Astrocyte (in vitro differentiated cells and primary cell): ENCODE measurements at regions not wholly inside any gene's neighbourhood (a gene's known extent, or its start where the extent isn't known, plus 50 kb on each side); places are given as distances from the start of the nearest gene placed in this dataset.

Source experiments
- DNase-seq: peaks from one replicate; pipeline ENCODE4 v3.0.0-alpha.2; 2010; ENCODE audit warnings: low read depth
- FAIRE-seq: peaks from 2 replicates; lab custom pipeline; 2011; peaks lifted over from hg19 to GRCh38; lab: Jason Lieb, UNC
- H2AFZ ChIP-seq: 2 replicates; pipeline ENCODE4 v1.6.0; 2012; ENCODE audit warnings: low read depth, low read length, inconsistent platforms
- H3K27ac ChIP-seq: 2 replicates; pipeline ENCODE4 v1.5.1; 2011; ENCODE audit warnings: low read depth, low read length, inconsistent platforms
- H3K27me3 ChIP-seq: 2 replicates; pipeline ENCODE4 v1.6.0; 2011; ENCODE audit warnings: low read length, inconsistent platforms; ENCODE audit not compliant: insufficient read depth
- H3K36me3 ChIP-seq: 2 replicates; pipeline ENCODE4 v1.5.1; 2011; ENCODE audit warnings: low read length, inconsistent platforms; ENCODE audit not compliant: insufficient read depth
- H3K4me1 ChIP-seq: 2 replicates; pipeline ENCODE4 v1.5.1; 2011; ENCODE audit warnings: low read length, inconsistent platforms; ENCODE audit not compliant: insufficient read depth
- H3K4me2 ChIP-seq: 2 replicates; pipeline ENCODE4 v1.6.0; 2012; ENCODE audit warnings: low read length, inconsistent platforms
- H3K4me3 ChIP-seq: 2 replicates; pipeline ENCODE4 v1.5.1; 2011; ENCODE audit warnings: low read depth, mild to moderate bottlenecking, low read length, inconsistent platforms; ENCODE audit not compliant: insufficient read depth
- H3K79me2 ChIP-seq: 2 replicates; pipeline ENCODE4 v1.6.0; 2012; ENCODE audit warnings: mild to moderate bottlenecking, low read length, inconsistent platforms; ENCODE audit not compliant: insufficient read depth
- H3K9ac ChIP-seq: 2 replicates; pipeline ENCODE4 v1.6.0; 2012; ENCODE audit warnings: mild to moderate bottlenecking, low read length, inconsistent platforms
- H3K9me3 ChIP-seq: 2 replicates; pipeline ENCODE4 v1.5.1; 2012; ENCODE audit warnings: low read depth, mild to moderate bottlenecking, low read length, inconsistent platforms; ENCODE audit not compliant: insufficient read depth
- H4K20me1 ChIP-seq: 2 replicates; pipeline ENCODE4 v1.6.0; 2012; ENCODE audit warnings: low read length, inconsistent platforms; ENCODE audit not compliant: insufficient read depth
- H3K27ac Mint-ChIP-seq: one replicate; pipeline ENCODE4 v1.8.0; 2021; ENCODE audit warnings: mild to moderate bottlenecking, mixed read lengths; ENCODE audit not compliant: unreplicated experiment
- H3K27me3 Mint-ChIP-seq: one replicate; pipeline ENCODE4 v1.8.0; 2021; ENCODE audit warnings: low read depth, mixed read lengths; ENCODE audit not compliant: unreplicated experiment
- H3K36me3 Mint-ChIP-seq: one replicate; pipeline ENCODE4 v1.8.0; 2021; ENCODE audit warnings: low read depth, mixed read lengths; ENCODE audit not compliant: unreplicated experiment
- H3K4me1 Mint-ChIP-seq: one replicate; pipeline ENCODE4 v1.8.0; 2021; ENCODE audit warnings: low read depth, mixed read lengths; ENCODE audit not compliant: unreplicated experiment
- H3K4me3 Mint-ChIP-seq: one replicate; pipeline ENCODE4 v1.8.0; 2021; ENCODE audit warnings: mild to moderate bottlenecking, moderate library complexity, mixed read lengths; ENCODE audit not compliant: unreplicated experiment
- H3K9me3 Mint-ChIP-seq: one replicate; pipeline ENCODE4 v1.8.0; 2021; ENCODE audit warnings: mild to moderate bottlenecking, mixed read lengths; ENCODE audit not compliant: unreplicated experiment
- EZH2 ChIP-seq: IDR thresholded peaks from 2 replicates; pipeline ENCODE4 v1.6.1; 2012; ENCODE audit warnings: mild to moderate bottlenecking, low read length, inconsistent platforms; ENCODE audit not compliant: insufficient read depth
- TF ChIP-seq, protein P1 (sequence below): IDR thresholded peaks from 2 replicates; pipeline ENCODE4 v1.5.1; 2011; ENCODE audit warnings: low read depth, mild to moderate bottlenecking, inconsistent platforms, low read length, moderate library complexity; ENCODE audit not compliant: insufficient read depth

- Histone ChIP-seq H3K79me2 (no peaks in the 10 kb centered on the region), H4K20me1 (no peaks in the 10 kb centered on the region), H3K4me1 (no peaks in the 10 kb centered on the region), H2AFZ (no peak overlapping the region), H3K36me3 (no peaks in the 10 kb centered on the region), H3K27ac (no peak overlapping the region), H3K27me3 (no peaks in the 10 kb centered on the region), H3K9ac (no peak overlapping the region), H3K4me2 (no peak overlapping the region), H3K9me3 (no peaks in the 10 kb centered on the region), H3K4me3 (no peak overlapping the region)
- Mint-ChIP-seq H3K4me3 (no peak overlapping the region), H3K4me1 (no peaks in the 10 kb centered on the region), H3K36me3 (no peaks in the 10 kb centered on the region), H3K27me3 (no peaks in the 10 kb centered on the region), H3K27ac (no peak overlapping the region), H3K9me3 (peaks cover 5% of the 10 kb centered on the region)
- DNase-seq = no peak
- no peak for TF ChIP-seq EZH2
- TF ChIP-seq, protein P1, sequence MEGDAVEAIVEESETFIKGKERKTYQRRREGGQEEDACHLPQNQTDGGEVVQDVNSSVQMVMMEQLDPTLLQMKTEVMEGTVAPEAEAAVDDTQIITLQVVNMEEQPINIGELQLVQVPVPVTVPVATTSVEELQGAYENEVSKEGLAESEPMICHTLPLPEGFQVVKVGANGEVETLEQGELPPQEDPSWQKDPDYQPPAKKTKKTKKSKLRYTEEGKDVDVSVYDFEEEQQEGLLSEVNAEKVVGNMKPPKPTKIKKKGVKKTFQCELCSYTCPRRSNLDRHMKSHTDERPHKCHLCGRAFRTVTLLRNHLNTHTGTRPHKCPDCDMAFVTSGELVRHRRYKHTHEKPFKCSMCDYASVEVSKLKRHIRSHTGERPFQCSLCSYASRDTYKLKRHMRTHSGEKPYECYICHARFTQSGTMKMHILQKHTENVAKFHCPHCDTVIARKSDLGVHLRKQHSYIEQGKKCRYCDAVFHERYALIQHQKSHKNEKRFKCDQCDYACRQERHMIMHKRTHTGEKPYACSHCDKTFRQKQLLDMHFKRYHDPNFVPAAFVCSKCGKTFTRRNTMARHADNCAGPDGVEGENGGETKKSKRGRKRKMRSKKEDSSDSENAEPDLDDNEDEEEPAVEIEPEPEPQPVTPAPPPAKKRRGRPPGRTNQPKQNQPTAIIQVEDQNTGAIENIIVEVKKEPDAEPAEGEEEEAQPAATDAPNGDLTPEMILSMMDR = no peak
- FAIRE-seq = no peak
These were observed 701.8 kb downstream of the SUCLG1 start for GRCh38 chr2:83757329-83757728.

- peaks cover 5% of the 10 kb centered on the region for H3K9me3 Mint-ChIP-seq
- Histone ChIP-seq H3K9me3 (no peaks in the 10 kb centered on the region), H3K9ac (no peak overlapping the region), H3K4me3 (no peak overlapping the region), H3K4me1 (no peaks in the 10 kb centered on the region), H3K27me3 (no peaks in the 10 kb centered on the region), H4K20me1 (no peaks in the 10 kb centered on the region), H3K4me2 (no peak overlapping the region), H3K27ac (no peak overlapping the region), H3K79me2 (no peaks in the 10 kb centered on the region), H2AFZ (no peak overlapping the region), H3K36me3 (no peaks in the 10 kb centered on the region)
- H3K27me3 Mint-ChIP-seq = no peaks in the 10 kb centered on the region
- TF ChIP-seq EZH2 = no peak
- TF ChIP-seq, protein P1 = no peak
- FAIRE-seq (no peak), DNase-seq (no peak)
- no peaks in the 10 kb centered on the region for H3K36me3 Mint-ChIP-seq
- no peak overlapping the region for H3K27ac Mint-ChIP-seq
- H3K4me1 Mint-ChIP-seq = no peaks in the 10 kb centered on the region
- H3K4me3 Mint-ChIP-seq = no peak overlapping the region
These were observed 702.9 kb downstream of the SUCLG1 start for GRCh38 chr2:83756219-83756618.

GRCh38 chr2:83747141-83747540, 711.9 kb downstream of the SUCLG1 start:
- Mint-ChIP-seq H3K36me3 (no peaks in the 10 kb centered on the region), H3K27ac (no peak overlapping the region), H3K9me3 (no peaks in the 10 kb centered on the region), H3K4me1 (no peaks in the 10 kb centered on the region), H3K4me3 (no peak overlapping the region), H3K27me3 (no peaks in the 10 kb centered on the region)
- DNase-seq = no peak
- Histone ChIP-seq H4K20me1 (no peaks in the 10 kb centered on the region), H2AFZ (no peak overlapping the region), H3K27me3 (no peaks in the 10 kb centered on the region), H3K27ac (no peak overlapping the region), H3K36me3 (no peaks in the 10 kb centered on the region), H3K9ac (no peak overlapping the region), H3K4me2 (no peak overlapping the region), H3K4me1 (no peaks in the 10 kb centered on the region), H3K9me3 (no peaks in the 10 kb centered on the region), H3K4me3 (no peak overlapping the region), H3K79me2 (no peaks in the 10 kb centered on the region)
- FAIRE-seq = no peak
- no peak for TF ChIP-seq EZH2
